Thymus (tissue), 11 donors: ENCODE measurements at regions not wholly inside any gene's neighbourhood (a gene's known extent, or its start where the extent isn't known, plus 50 kb on each side); places are given as distances from the start of the nearest gene placed in this dataset.

Source experiments
- DNase-seq, 9 donors: peaks; one replicate each; pipeline ENCODE4 v3.0.0-alpha.2; 2013; ENCODE audit warnings: low spot score in 9 of 9, low read depth in 6 of 9, missing footprints in 1 of 9
- H3K27ac ChIP-seq, 2 donors: one replicate each; pipeline ENCODE4 v1.5.1; 2013; ENCODE audit warnings: control low read depth in 1 of 2, low read depth in 1 of 2, low read length in 1 of 2, mild to moderate bottlenecking in 1 of 2, moderate library complexity in 1 of 2
- H3K27me3 ChIP-seq, 2 donors: one replicate each; pipeline ENCODE4 v1.5.1; 2013; ENCODE audit warnings: low read length in 1 of 2; ENCODE audit not compliant: control insufficient read depth in 2 of 2, insufficient read depth in 1 of 2
- H3K36me3 ChIP-seq, 2 donors: one replicate each; pipeline ENCODE4 v1.5.1; 2013; ENCODE audit warnings: low read length in 1 of 2, mild to moderate bottlenecking in 1 of 2, moderate library complexity in 1 of 2; ENCODE audit not compliant: control insufficient read depth in 2 of 2, insufficient read depth in 2 of 2
- H3K4me1 ChIP-seq, 2 donors: one replicate each; pipeline ENCODE4 v1.5.1; 2013; ENCODE audit warnings: low read length in 2 of 2; ENCODE audit not compliant: control insufficient read depth in 2 of 2, insufficient read depth in 2 of 2
- H3K4me3 ChIP-seq, 2 donors: one replicate each; pipeline ENCODE4 v1.5.1; 2013; ENCODE audit warnings: low read length in 2 of 2, control low read depth in 1 of 2, mild to moderate bottlenecking in 1 of 2
- H3K9me3 ChIP-seq, 2 donors: one replicate each; pipeline ENCODE4 v1.5.1; 2013; ENCODE audit warnings: low read length in 1 of 2, mild to moderate bottlenecking in 1 of 2; ENCODE audit not compliant: control insufficient read depth in 2 of 2, insufficient read depth in 1 of 2
- WGBS: extraction: QIAGEN DNeasy Blood & Tissue Kit; methylation state at CpG from one replicate; pipeline ENCODE4 v1.1.7; 2013; 5-methylcytosine and 5-hydroxymethylcytosine counted together
- donor health status: healthy.

DNA sequence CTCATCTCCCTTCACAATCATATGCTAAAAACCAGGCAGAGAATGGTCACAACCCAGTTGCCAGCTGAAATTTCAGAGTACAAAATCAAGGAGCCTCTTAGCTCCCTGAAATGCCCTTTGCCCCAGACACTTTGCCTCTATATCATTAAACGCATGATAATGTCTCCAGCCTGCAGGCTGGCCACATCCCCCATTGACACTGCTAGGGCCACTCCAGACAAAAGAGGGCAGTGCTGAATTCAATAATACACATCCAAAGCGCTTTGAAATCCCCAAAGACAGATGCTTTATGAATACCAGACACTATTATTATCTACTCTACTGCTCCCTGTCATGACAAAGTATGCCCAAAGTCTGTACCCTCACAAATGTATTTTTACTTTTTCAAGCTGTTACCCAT is 348.3 kb upstream of the POU3F2 start:
- Histone ChIP-seq H3K27me3 (no peaks in the 10 kb centered on the region), H3K27ac (no peak overlapping the region), H3K9me3 (no peaks in the 10 kb centered on the region), H3K4me1 (no peaks in the 10 kb centered on the region), H3K36me3 (no peaks in the 10 kb centered on the region), H3K4me3 (no peak overlapping the region)
- no peak for DNase-seq
- WGBS, result 62% methylated on average over 2 of the region's 2 CpGs

DNA sequence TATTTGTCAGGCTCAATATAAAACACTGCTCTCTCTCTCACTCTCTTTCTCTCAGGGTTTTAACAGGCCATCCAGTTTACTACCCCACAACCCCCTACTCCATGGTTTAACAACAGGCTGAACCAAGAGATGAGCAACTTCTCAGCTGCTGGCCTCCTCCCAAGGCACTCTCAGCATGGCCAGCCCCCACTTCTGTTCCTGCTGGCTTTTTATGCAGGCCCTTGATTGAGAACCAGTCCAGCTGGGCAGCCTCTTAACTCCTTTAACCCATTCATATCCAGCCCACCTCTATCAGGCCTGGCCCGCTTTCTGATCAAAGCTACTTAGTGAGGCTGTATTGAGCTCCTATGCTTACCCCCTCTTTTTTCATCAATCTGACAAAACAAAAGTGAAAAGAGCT is 346.8 kb upstream of the POU3F2 start:
- Histone ChIP-seq H3K27ac (no peak overlapping the region), H3K27me3 (no peaks in the 10 kb centered on the region), H3K36me3 (no peaks in the 10 kb centered on the region), H3K4me3 (no peak overlapping the region), H3K4me1 (no peaks in the 10 kb centered on the region), H3K9me3 (no peaks in the 10 kb centered on the region)
- 97% methylated on average over 1 of the region's 1 CpG for WGBS
- no peak for DNase-seq

DNA sequence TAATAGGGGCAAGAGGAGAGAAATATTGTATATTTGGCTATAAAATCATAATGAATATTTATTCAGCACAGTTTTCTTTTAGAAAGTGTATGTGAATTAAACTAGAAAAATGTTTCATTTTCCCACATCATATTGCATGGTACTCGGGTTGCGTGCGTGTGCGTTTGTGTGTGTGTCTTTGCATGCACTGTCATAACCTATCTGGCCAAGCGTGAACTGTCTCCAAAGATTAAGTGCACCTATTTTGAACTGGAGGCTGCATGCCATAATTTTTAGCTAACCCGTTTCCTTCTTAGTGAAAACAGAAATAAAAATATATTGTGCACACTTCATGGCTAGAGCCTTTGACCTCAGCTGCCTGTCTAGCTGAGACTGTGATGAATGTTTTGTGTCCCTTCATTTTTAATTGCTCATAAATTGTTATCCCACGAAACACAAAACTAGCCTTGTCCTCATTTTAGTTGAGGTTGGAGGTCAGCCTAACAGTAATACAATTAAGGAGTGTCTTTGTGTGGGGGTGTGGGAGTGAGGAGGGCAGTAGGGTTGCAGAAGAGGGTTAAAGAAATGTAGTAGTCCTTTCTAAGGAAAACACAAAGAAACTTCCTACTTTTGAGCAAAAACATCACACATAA is 336.1 kb upstream of the POU3F2 start:
- DNase-seq, result no peak
- H3K4me3 ChIP-seq, result no peak overlapping the region
- H3K4me1 ChIP-seq, result no peaks in the 10 kb centered on the region
- no peaks in the 10 kb centered on the region for H3K9me3 ChIP-seq
- no peak overlapping the region for H3K27ac ChIP-seq
- H3K36me3 ChIP-seq, result no peaks in the 10 kb centered on the region
- WGBS, result 79% methylated on average over 7 of the region's 7 CpGs
- no peaks in the 10 kb centered on the region for H3K27me3 ChIP-seq

DNA sequence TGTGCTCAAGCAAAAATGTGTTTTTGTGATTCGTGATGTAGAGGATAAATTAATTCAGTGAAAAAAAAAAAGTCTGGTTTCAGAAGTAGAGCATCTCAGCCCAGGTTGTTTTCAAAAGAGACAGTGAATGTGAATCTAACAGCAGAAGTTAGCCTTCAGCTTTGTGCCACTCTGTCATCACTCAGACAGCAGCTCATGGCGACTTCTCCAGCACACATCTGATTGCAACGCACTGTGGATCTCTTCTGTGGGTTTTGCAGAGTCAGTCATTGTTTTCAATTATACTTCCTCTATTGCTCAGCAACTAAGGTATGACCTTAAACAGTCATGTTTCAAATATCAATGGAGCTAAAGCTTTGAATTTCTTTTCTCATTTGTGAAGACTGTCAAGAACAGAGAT is 335.5 kb upstream of the POU3F2 start:
- no peak overlapping the region for H3K4me3 ChIP-seq
- no peaks in the 10 kb centered on the region for H3K9me3 ChIP-seq
- WGBS, result 6% methylated on average over 3 of the region's 3 CpGs
- no peaks in the 10 kb centered on the region for H3K36me3 ChIP-seq
- H3K4me1 ChIP-seq, result no peaks in the 10 kb centered on the region
- no peak for DNase-seq
- no peak overlapping the region for H3K27ac ChIP-seq
- H3K27me3 ChIP-seq, result no peaks in the 10 kb centered on the region

DNA sequence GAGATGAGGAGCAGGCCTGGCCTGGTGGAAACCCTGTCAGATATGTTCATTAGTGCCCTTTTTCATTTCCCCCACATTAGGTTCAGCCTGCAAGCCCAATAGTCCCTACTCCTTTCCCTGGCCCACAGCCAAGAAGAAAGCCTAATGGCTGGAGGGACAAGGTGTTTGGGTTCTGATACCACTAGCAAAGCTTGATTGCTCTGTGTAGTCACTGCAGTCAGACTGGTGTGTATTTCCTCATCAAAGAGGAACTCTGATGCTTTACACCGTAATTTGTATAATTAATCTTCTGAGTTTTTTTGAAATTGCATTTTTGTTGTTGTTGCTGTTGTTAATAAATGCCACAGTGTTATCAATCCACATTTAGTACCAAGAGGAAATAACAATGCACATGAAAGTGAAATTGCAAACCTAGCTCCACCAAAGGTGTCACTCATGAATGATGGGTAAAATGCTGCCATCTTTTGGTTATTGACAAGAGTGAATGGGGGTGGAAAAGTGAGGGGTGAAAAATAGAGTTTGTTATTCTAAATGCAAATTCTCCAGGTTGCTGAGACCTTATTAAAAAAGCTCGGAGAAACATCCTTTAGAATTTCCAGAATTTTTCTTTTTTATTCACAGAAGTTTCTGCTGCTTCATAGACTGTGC is 320.2 kb upstream of the POU3F2 start:
- H3K9me3 ChIP-seq, result no peaks in the 10 kb centered on the region
- WGBS, result 73% methylated on average over 2 of the region's 2 CpGs
- H3K4me1 ChIP-seq, result no peaks in the 10 kb centered on the region
- no peak overlapping the region for H3K4me3 ChIP-seq
- no peak for DNase-seq
- H3K27ac ChIP-seq, result no peak overlapping the region
- H3K27me3 ChIP-seq, result no peaks in the 10 kb centered on the region
- H3K36me3 ChIP-seq, result no peaks in the 10 kb centered on the region

DNA sequence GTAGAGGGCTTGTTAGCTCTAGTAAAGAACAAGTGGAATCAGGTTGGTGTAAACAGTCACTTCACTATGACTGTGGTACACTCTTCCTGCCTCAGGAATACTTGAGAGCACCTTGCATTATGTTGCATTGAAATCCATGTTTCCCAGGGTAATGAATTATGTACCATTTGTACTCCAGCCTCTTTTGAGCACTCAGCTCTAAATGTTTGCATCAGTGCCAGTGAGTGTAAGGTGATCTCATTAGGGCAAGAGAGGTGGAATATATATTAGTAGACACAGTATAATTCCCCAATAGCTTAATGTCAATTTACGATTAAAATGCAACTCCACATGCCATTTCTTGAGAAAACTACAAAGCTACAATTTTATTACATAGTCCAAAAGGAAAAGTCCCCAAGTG is 319.6 kb upstream of the POU3F2 start:
- no peak overlapping the region for H3K27ac ChIP-seq

DNA sequence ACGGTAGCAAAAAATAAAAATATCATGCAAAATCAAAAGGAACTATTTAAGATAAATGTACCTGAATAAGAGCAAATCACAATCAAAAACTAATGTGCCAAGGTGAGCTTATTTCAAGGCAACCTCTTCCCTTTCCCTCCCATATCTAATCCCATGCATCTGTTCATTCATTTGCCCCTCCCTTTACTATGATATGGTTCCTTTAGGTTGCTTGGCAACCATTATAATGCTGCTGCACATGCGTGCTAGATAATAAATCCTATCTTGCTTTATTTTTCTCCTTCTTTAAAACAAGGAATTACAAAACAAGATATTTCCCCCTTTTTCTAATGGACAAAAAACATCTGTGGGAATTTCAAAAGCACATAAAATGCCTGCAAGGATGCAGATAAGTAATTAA is 318.2 kb upstream of the POU3F2 start:
- H3K4me1 ChIP-seq, result no peaks in the 10 kb centered on the region
- DNase-seq, result no peak
- no peaks in the 10 kb centered on the region for H3K9me3 ChIP-seq
- H3K4me3 ChIP-seq, result no peak overlapping the region
- WGBS, result 84% methylated on average over 2 of the region's 2 CpGs
- no peak overlapping the region for H3K27ac ChIP-seq
- no peaks in the 10 kb centered on the region for H3K36me3 ChIP-seq
- H3K27me3 ChIP-seq, result no peaks in the 10 kb centered on the region

More for the DNA sequence above, 319.6 kb upstream of the POU3F2 start:
- WGBS, result 96% methylated on average over 1 of the region's 1 CpG
- H3K27me3 ChIP-seq, result no peaks in the 10 kb centered on the region
- no peaks in the 10 kb centered on the region for H3K9me3 ChIP-seq
- H3K4me1 ChIP-seq, result no peaks in the 10 kb centered on the region
- no peaks in the 10 kb centered on the region for H3K36me3 ChIP-seq
- DNase-seq, result no peak
- H3K4me3 ChIP-seq, result no peak overlapping the region

DNA sequence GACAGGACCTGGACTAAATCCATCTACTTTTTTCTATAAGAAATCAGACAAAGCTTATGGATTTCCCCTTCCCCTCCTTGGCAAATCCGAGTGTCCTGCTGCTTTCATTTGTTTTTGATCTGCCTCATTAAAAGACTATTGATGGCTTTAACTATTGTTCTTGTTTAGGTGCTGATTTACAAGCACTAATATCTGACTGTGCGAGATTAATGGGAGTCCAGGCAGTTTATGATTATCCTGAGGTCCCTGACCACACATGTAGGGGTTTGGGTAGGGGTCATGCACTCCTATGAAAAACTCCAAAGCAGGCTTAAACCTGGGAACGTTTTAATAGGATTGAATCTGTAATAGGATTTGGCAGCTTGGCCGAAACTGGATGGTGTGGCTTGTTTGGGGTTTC is 317.5 kb upstream of the POU3F2 start:
- DNase-seq, result no peak
- WGBS, result 59% methylated on average over 4 of the region's 4 CpGs
- H3K27me3 ChIP-seq, result no peaks in the 10 kb centered on the region
- no peaks in the 10 kb centered on the region for H3K4me1 ChIP-seq
- no peaks in the 10 kb centered on the region for H3K36me3 ChIP-seq
- no peaks in the 10 kb centered on the region for H3K9me3 ChIP-seq
- H3K4me3 ChIP-seq, result no peak overlapping the region
- H3K27ac ChIP-seq, result no peak overlapping the region

DNA sequence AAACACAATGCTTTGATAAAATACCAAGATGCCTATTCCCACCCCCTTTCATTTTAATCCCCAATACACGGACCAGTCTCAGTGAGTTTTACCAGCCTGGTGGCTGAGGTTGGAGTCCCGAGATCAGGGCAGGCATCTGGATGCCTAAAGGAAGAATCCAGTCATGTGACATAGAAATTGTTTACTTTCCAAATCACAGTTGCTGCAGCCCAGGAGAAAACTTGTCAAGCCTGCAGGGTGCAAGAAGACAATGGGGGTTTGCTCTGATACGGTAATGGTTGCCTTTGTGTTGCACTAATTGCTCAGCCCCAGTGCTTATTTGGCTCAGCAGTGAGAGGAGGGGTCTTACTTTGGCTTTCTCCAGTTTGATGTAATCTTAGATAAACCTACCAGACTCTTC is 308.5 kb upstream of the POU3F2 start:
- no peak overlapping the region for H3K27ac ChIP-seq
- WGBS, result 28% methylated on average over 3 of the region's 3 CpGs
- H3K9me3 ChIP-seq, result no peaks in the 10 kb centered on the region
- no peak overlapping the region for H3K4me3 ChIP-seq
- H3K27me3 ChIP-seq, result no peaks in the 10 kb centered on the region
- H3K36me3 ChIP-seq, result no peaks in the 10 kb centered on the region
- no peaks in the 10 kb centered on the region for H3K4me1 ChIP-seq
- no peak for DNase-seq
